ENCODE measurements at regions not wholly inside any gene's neighbourhood (a gene's known extent, or its start where the extent isn't known, plus 50 kb on each side); places are given as distances from the start of the nearest gene placed in this dataset.

- intact Hi-C loops (cut with DNase I; ENCODE audit: low total_unique reads), result no loop called here
- 90 to 91% methylated on average over 4 of the region's 4 CpGs for WGBS, 2 donors
- H3K4me3 ChIP-seq (ENCODE audit: low read depth, poor library complexity, severe bottlenecking), result no peak overlapping the region
- TF ChIP-seq, protein P1, sequence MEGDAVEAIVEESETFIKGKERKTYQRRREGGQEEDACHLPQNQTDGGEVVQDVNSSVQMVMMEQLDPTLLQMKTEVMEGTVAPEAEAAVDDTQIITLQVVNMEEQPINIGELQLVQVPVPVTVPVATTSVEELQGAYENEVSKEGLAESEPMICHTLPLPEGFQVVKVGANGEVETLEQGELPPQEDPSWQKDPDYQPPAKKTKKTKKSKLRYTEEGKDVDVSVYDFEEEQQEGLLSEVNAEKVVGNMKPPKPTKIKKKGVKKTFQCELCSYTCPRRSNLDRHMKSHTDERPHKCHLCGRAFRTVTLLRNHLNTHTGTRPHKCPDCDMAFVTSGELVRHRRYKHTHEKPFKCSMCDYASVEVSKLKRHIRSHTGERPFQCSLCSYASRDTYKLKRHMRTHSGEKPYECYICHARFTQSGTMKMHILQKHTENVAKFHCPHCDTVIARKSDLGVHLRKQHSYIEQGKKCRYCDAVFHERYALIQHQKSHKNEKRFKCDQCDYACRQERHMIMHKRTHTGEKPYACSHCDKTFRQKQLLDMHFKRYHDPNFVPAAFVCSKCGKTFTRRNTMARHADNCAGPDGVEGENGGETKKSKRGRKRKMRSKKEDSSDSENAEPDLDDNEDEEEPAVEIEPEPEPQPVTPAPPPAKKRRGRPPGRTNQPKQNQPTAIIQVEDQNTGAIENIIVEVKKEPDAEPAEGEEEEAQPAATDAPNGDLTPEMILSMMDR (IDR thresholded peaks at IDR 0.05), result no peak
- no peak for TF ChIP-seq POLR2A (IDR thresholded peaks at IDR 0.05)
- DNase-seq (ENCODE audit: low spot score in 2 of 2), result no peak
Measured at GRCh38 chr7:19307554-19307953, 162.3 kb upstream of the FERD3L start.

DNA sequence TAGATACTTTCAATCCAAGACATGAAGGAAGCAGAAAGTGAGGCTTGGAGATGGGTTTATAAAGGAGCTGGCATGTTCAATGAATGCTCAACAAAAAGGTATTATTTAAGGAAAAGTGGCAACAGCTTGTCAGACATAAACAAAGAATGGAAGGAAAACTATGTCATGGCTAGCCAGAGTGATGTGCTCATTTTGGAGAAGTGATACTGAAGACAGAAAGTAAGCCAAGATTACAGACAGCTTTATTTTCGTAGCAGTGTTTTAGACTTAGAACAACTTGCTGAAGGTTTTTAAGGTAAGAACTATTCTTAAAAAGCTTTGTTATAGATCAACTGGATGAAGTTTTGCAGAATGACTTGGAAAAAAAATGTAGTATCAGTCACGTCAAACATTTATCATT is 160.5 kb upstream of the FERD3L start:
- no peak for TF ChIP-seq POLR2A (IDR thresholded peaks at IDR 0.05)
- TF ChIP-seq, protein P1 (IDR thresholded peaks at IDR 0.05), result no peak
- 73 to 85% methylated on average over 2 of the region's 2 CpGs for WGBS, 2 donors
- no peak for DNase-seq (ENCODE audit: low spot score in 2 of 2)
- intact Hi-C loops (cut with DNase I; ENCODE audit: low total_unique reads), result loop anchor here (1.0 kb wide), 1 partner anchor 22 kb away; no protein-coding TSS in a partner anchor
- H3K4me3 ChIP-seq (ENCODE audit: low read depth, poor library complexity, severe bottlenecking), result no peak overlapping the region

DNA sequence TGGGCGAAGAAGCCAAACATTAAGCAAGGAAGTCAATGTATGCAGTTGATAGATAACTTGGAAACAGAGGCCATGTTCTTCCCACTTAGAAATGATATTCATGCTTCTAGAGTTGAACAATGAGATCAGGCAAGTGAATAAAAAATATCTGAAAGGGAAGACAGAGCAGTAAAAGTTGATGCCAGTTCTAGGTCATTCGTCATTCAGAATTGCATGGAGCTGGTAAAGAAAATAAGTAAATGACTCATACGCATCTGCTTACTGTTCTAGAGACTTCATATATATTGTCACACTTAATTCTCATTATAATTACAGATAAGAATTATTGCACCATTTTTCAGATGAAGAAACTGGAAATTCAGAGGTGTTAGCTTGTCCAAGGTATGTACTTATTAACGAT is 158.9 kb upstream of the FERD3L start:
- no peak for DNase-seq (ENCODE audit: low spot score in 2 of 2)
- TF ChIP-seq, protein P1 (IDR thresholded peaks at IDR 0.05), result no peak
- no peak for TF ChIP-seq POLR2A (IDR thresholded peaks at IDR 0.05)
- WGBS, 2 donors, result 85 to 90% methylated on average over 4 of the region's 4 CpGs
- intact Hi-C loops (cut with DNase I; ENCODE audit: low total_unique reads), result no loop called here
- no peak overlapping the region for H3K4me3 ChIP-seq (ENCODE audit: low read depth, poor library complexity, severe bottlenecking)

DNA sequence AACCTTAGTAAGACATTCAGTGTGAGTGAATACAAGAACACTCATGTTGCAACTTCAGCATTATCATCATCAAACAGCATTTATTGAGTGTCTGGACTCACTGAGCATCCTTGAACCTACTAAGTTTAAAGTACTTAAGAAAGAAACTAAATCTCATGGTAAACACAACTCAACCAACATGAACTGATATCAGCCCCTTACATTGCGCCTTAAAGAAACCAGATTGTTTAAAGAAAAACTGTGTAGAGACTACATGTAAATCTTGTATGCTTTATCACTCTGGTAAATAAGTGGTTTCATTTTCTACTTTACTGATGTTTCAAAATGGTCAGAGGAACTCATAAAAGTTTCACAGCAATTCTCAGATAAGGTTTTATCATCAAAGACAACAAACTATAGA is 157.5 kb upstream of the FERD3L start:
- DNase-seq (ENCODE audit: low spot score in 2 of 2), result no peak
- H3K4me3 ChIP-seq (ENCODE audit: low read depth, poor library complexity, severe bottlenecking), result no peak overlapping the region
- TF ChIP-seq, protein P1 (IDR thresholded peaks at IDR 0.05), result no peak
- no peak for TF ChIP-seq POLR2A (IDR thresholded peaks at IDR 0.05)
- WGBS, 2 donors, result 95 to 97% methylated on average over 1 of the region's 1 CpG
- intact Hi-C loops (cut with DNase I; ENCODE audit: low total_unique reads), result no loop called here

GRCh38 chr7:19296617-19297016 is 151.4 kb upstream of the FERD3L start:
- DNase-seq (ENCODE audit: low spot score in 2 of 2), result no peak

GRCh38 chr7:19295376-19295775 is 150.2 kb upstream of the FERD3L start:
- no peak overlapping the region for H3K4me3 ChIP-seq (ENCODE audit: low read depth, poor library complexity, severe bottlenecking)
- intact Hi-C loops (cut with DNase I; ENCODE audit: low total_unique reads), result no loop called here
- DNase-seq (ENCODE audit: low spot score in 2 of 2), result no peak
- TF ChIP-seq, protein P1 (IDR thresholded peaks at IDR 0.05), result no peak
- no peak for TF ChIP-seq POLR2A (IDR thresholded peaks at IDR 0.05)
- 51 to 62% methylated on average over 5 of the region's 5 CpGs for WGBS, 2 donors

More at GRCh38 chr7:19296617-19297016, 151.4 kb upstream of the FERD3L start:
- intact Hi-C loops (cut with DNase I; ENCODE audit: low total_unique reads), result no loop called here
- 84 to 95% methylated on average over 2 of the region's 2 CpGs for WGBS, 2 donors
- TF ChIP-seq, protein P1 (IDR thresholded peaks at IDR 0.05), result no peak
- no peak for TF ChIP-seq POLR2A (IDR thresholded peaks at IDR 0.05)
- H3K4me3 ChIP-seq (ENCODE audit: low read depth, poor library complexity, severe bottlenecking), result no peak overlapping the region
